PFSK-1 (cell line): ENCODE measurements at regions not wholly inside any gene's neighbourhood (a gene's known extent, or its start where the extent isn't known, plus 50 kb on each side); places are given as distances from the start of the nearest gene placed in this dataset.

Experiments
- FOXP2 ChIP-seq: optimal IDR thresholded peaks from 2 replicates; pipeline ENCODE3; 2011; ENCODE audit warnings: borderline replicate concordance, control low read depth, inconsistent platforms; ENCODE audit not compliant: insufficient read depth; ENCODE audit errors: extremely low read length, extremely low read depth
- POLR2AphosphoS5 ChIP-seq: IDR thresholded peaks from 2 replicates; pipeline ENCODE4 v1.6.1; 2012; ENCODE audit warnings: low read depth, mild to moderate bottlenecking, control low read depth, low read length, moderate library complexity
- SIN3A ChIP-seq: IDR thresholded peaks from 2 replicates; pipeline ENCODE4 v1.6.1; 2012; ENCODE audit warnings: mild to moderate bottlenecking, low read length, moderate library complexity, borderline replicate concordance; ENCODE audit not compliant: insufficient read depth
- TAF1 ChIP-seq: IDR thresholded peaks from 2 replicates; pipeline ENCODE4 v1.6.1; 2012; ENCODE audit warnings: low read length, control low read depth, borderline replicate concordance; ENCODE audit not compliant: insufficient read depth
- TF ChIP-seq, protein P1 (sequence below), 2 experiments: IDR thresholded peaks; 2 replicates each; pipeline versions ENCODE4 v1.6.1 to v1.8.0; 2011 to 2012; ENCODE audit warnings: low read depth in 2 of 2, low read length in 2 of 2, control low read depth in 1 of 2, inconsistent platforms in 1 of 2, mild to moderate bottlenecking in 1 of 2, moderate library complexity in 1 of 2; ENCODE audit not compliant: insufficient read depth in 1 of 2

- TF ChIP-seq POLR2AphosphoS5, result no peak
- no peak for TF ChIP-seq SIN3A
- TF ChIP-seq, protein P1, sequence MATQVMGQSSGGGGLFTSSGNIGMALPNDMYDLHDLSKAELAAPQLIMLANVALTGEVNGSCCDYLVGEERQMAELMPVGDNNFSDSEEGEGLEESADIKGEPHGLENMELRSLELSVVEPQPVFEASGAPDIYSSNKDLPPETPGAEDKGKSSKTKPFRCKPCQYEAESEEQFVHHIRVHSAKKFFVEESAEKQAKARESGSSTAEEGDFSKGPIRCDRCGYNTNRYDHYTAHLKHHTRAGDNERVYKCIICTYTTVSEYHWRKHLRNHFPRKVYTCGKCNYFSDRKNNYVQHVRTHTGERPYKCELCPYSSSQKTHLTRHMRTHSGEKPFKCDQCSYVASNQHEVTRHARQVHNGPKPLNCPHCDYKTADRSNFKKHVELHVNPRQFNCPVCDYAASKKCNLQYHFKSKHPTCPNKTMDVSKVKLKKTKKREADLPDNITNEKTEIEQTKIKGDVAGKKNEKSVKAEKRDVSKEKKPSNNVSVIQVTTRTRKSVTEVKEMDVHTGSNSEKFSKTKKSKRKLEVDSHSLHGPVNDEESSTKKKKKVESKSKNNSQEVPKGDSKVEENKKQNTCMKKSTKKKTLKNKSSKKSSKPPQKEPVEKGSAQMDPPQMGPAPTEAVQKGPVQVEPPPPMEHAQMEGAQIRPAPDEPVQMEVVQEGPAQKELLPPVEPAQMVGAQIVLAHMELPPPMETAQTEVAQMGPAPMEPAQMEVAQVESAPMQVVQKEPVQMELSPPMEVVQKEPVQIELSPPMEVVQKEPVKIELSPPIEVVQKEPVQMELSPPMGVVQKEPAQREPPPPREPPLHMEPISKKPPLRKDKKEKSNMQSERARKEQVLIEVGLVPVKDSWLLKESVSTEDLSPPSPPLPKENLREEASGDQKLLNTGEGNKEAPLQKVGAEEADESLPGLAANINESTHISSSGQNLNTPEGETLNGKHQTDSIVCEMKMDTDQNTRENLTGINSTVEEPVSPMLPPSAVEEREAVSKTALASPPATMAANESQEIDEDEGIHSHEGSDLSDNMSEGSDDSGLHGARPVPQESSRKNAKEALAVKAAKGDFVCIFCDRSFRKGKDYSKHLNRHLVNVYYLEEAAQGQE (IDR thresholded peaks at IDR 0.05; ENCODE audit: insufficient read depth in 1 of 2, low read depth in 2 of 2, low read length in 2 of 2), result no peak
- TF ChIP-seq TAF1, result no peak
- TF ChIP-seq FOXP2, result no peak
Observed at GRCh38 chr13:78046331-78046730, 127.7 kb upstream of the EDNRB start.
